ENCODE measurements at regions not wholly inside any gene's neighbourhood (a gene's known extent, or its start where the extent isn't known, plus 50 kb on each side); places are given as distances from the start of the nearest gene placed in this dataset.

DNA sequence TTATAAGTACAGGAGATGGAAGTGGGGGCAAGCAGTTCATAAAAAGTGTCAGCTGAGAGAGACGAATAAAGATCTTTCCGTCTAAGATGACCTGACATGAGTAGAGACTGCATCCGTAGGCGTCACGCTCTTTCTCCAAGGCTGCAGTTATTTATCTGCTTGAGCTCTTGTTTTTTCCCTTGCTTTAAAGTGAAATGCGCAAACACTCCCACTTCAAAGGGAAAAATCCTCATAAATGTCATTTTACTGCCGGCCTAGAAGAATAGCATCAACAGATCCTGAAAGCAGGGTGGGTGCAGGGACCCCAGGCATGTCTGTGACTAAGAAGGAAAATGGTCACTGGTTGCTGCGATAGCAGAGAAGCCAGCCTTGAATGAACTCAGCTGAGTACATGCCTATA, 647.4 kb downstream of the MED13L start:
- Histone ChIP-seq H3K36me3 (ENCODE audit: insufficient read depth, low read length) (no peaks in the 10 kb centered on the region), H3K9me3 (ENCODE audit: low read length) (no peaks in the 10 kb centered on the region), H3K4me2 (ENCODE audit: low read length) (no peak overlapping the region), H3K9ac (ENCODE audit: low read length) (no peak overlapping the region), H4K20me1 (ENCODE audit: insufficient read depth) (no peaks in the 10 kb centered on the region), H2AFZ (ENCODE audit: low read depth, low read length) (no peak overlapping the region), H3K27me3 (ENCODE audit: insufficient read depth, low read depth, low read length) (no peaks in the 10 kb centered on the region), H3K27ac (ENCODE audit: low read length) (no peak overlapping the region), H3K79me2 (replicated peaks; ENCODE audit: insufficient read depth, low read length) (no peaks in the 10 kb centered on the region), H3K9me2 (ENCODE audit: insufficient read depth, low read length) (no peaks in the 10 kb centered on the region), H3F3A (ENCODE audit: insufficient read depth, low read length, poor library complexity, severe bottlenecking) (no peaks in the 10 kb centered on the region), H3K4me3 (ENCODE audit: low read length) (no peak overlapping the region)
- TF ChIP-seq RAD21 (conservative IDR thresholded peaks at IDR 0.05), result no peak
- TF ChIP-seq EZH2 (IDR thresholded peaks at IDR 0.05; ENCODE audit: borderline replicate concordance, insufficient read depth, low read length, poor library complexity, severe bottlenecking), result no peak
- TF ChIP-seq MXI1 (conservative IDR thresholded peaks at IDR 0.05; ENCODE audit: poor library complexity, severe bottlenecking), result no peak
- no peak for TF ChIP-seq SMC3 (conservative IDR thresholded peaks at IDR 0.05; ENCODE audit: poor library complexity)
- no peak for TF ChIP-seq TAF1 (IDR thresholded peaks at IDR 0.05; ENCODE audit: low read depth)
- TF ChIP-seq, protein P1, sequence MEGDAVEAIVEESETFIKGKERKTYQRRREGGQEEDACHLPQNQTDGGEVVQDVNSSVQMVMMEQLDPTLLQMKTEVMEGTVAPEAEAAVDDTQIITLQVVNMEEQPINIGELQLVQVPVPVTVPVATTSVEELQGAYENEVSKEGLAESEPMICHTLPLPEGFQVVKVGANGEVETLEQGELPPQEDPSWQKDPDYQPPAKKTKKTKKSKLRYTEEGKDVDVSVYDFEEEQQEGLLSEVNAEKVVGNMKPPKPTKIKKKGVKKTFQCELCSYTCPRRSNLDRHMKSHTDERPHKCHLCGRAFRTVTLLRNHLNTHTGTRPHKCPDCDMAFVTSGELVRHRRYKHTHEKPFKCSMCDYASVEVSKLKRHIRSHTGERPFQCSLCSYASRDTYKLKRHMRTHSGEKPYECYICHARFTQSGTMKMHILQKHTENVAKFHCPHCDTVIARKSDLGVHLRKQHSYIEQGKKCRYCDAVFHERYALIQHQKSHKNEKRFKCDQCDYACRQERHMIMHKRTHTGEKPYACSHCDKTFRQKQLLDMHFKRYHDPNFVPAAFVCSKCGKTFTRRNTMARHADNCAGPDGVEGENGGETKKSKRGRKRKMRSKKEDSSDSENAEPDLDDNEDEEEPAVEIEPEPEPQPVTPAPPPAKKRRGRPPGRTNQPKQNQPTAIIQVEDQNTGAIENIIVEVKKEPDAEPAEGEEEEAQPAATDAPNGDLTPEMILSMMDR (IDR thresholded peaks at IDR 0.05; ENCODE audit: poor library complexity, severe bottlenecking), result no peak
- TF ChIP-seq EP300 (conservative IDR thresholded peaks at IDR 0.05; ENCODE audit: poor library complexity, severe bottlenecking), result no peak
- TF ChIP-seq POLR2AphosphoS5 (IDR thresholded peaks at IDR 0.05), result no peak
- TF ChIP-seq, protein P2, sequence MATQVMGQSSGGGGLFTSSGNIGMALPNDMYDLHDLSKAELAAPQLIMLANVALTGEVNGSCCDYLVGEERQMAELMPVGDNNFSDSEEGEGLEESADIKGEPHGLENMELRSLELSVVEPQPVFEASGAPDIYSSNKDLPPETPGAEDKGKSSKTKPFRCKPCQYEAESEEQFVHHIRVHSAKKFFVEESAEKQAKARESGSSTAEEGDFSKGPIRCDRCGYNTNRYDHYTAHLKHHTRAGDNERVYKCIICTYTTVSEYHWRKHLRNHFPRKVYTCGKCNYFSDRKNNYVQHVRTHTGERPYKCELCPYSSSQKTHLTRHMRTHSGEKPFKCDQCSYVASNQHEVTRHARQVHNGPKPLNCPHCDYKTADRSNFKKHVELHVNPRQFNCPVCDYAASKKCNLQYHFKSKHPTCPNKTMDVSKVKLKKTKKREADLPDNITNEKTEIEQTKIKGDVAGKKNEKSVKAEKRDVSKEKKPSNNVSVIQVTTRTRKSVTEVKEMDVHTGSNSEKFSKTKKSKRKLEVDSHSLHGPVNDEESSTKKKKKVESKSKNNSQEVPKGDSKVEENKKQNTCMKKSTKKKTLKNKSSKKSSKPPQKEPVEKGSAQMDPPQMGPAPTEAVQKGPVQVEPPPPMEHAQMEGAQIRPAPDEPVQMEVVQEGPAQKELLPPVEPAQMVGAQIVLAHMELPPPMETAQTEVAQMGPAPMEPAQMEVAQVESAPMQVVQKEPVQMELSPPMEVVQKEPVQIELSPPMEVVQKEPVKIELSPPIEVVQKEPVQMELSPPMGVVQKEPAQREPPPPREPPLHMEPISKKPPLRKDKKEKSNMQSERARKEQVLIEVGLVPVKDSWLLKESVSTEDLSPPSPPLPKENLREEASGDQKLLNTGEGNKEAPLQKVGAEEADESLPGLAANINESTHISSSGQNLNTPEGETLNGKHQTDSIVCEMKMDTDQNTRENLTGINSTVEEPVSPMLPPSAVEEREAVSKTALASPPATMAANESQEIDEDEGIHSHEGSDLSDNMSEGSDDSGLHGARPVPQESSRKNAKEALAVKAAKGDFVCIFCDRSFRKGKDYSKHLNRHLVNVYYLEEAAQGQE (IDR thresholded peaks at IDR 0.05; ENCODE audit: borderline replicate concordance), result no peak

DNA sequence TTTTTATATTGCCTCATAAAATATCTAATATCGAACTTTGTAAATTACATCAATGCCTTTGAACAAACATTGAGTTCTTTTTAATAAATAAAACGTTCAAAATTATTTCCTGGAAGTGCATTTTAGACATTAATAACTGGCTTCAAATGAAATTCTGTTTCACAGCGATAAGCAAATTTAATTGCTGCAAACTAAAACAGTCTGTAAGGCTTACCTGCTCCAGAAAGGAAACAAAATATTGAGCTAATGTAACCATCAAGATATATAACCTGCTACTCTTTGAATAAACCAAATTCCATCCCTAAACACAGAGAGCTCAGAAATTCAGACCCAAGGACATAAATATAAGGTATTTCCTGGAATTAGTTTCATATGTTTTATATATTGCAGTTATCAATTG, 651.3 kb downstream of the MED13L start:
- Histone ChIP-seq H3K27me3 (ENCODE audit: insufficient read depth, low read depth, low read length) (no peaks in the 10 kb centered on the region), H3K9me3 (ENCODE audit: low read length) (no peaks in the 10 kb centered on the region), H4K20me1 (ENCODE audit: insufficient read depth) (no peaks in the 10 kb centered on the region), H3F3A (ENCODE audit: insufficient read depth, low read length, poor library complexity, severe bottlenecking) (no peaks in the 10 kb centered on the region), H3K9me2 (ENCODE audit: insufficient read depth, low read length) (no peaks in the 10 kb centered on the region), H2AFZ (ENCODE audit: low read depth, low read length) (no peak overlapping the region), H3K27ac (ENCODE audit: low read length) (no peak overlapping the region), H3K36me3 (ENCODE audit: insufficient read depth, low read length) (no peaks in the 10 kb centered on the region), H3K4me3 (ENCODE audit: low read length) (no peak overlapping the region), H3K4me2 (ENCODE audit: low read length) (no peak overlapping the region), H3K9ac (ENCODE audit: low read length) (no peak overlapping the region), H3K79me2 (replicated peaks; ENCODE audit: insufficient read depth, low read length) (no peaks in the 10 kb centered on the region)
- TF ChIP-seq, protein P1 (IDR thresholded peaks at IDR 0.05; ENCODE audit: poor library complexity, severe bottlenecking), result no peak
- TF ChIP-seq SMC3 (conservative IDR thresholded peaks at IDR 0.05; ENCODE audit: poor library complexity), result no peak
- no peak for TF ChIP-seq TAF1 (IDR thresholded peaks at IDR 0.05; ENCODE audit: low read depth)
- TF ChIP-seq MXI1 (conservative IDR thresholded peaks at IDR 0.05; ENCODE audit: poor library complexity, severe bottlenecking), result no peak
